ENCODE measurements at regions not wholly inside any gene's neighbourhood (a gene's known extent, or its start where the extent isn't known, plus 50 kb on each side); places are given as distances from the start of the nearest gene placed in this dataset.

GRCh38 chr13:24066405-24067295, 93.9 kb upstream of the SPATA13 start:
- in situ Hi-C loops (cut with MboI; ENCODE audit: low pct_unique_long_range_greater_than_20kb, low sequenced_read_pairs), result no loop called here
- DNase-seq, result no peak

GRCh38 chr13:24068472-24068871, 92.0 kb upstream of the SPATA13 start:
- DNase-seq, result no peak
- in situ Hi-C loops (cut with MboI; ENCODE audit: low pct_unique_long_range_greater_than_20kb, low sequenced_read_pairs), result no loop called here

GRCh38 chr13:24071016-24071415, 89.5 kb upstream of the SPATA13 start:
- in situ Hi-C loops (cut with MboI; ENCODE audit: low pct_unique_long_range_greater_than_20kb, low sequenced_read_pairs), result no loop called here
- DNase-seq, result no peak

- DNase-seq, result no peak
- in situ Hi-C loops (cut with MboI; ENCODE audit: low pct_unique_long_range_greater_than_20kb, low sequenced_read_pairs), result no loop called here
Measured at GRCh38 chr13:24071423-24072075, 89.0 kb upstream of the SPATA13 start.

- in situ Hi-C loops (cut with MboI; ENCODE audit: low pct_unique_long_range_greater_than_20kb, low sequenced_read_pairs), result no loop called here
- no peak for DNase-seq
Measured at GRCh38 chr13:24073657-24074056, 86.9 kb upstream of the SPATA13 start.

- in situ Hi-C loops (cut with MboI; ENCODE audit: low pct_unique_long_range_greater_than_20kb, low sequenced_read_pairs), result no loop called here
- peak; percentile 76 for DNase-seq
Measured at GRCh38 chr13:24074678-24075077, 85.8 kb upstream of the SPATA13 start.

- DNase-seq, result no peak
- in situ Hi-C loops (cut with MboI; ENCODE audit: low pct_unique_long_range_greater_than_20kb, low sequenced_read_pairs), result no loop called here
Measured at GRCh38 chr13:24075137-24075975, 85.2 kb upstream of the SPATA13 start.

- in situ Hi-C loops (cut with MboI; ENCODE audit: low pct_unique_long_range_greater_than_20kb, low sequenced_read_pairs), result no loop called here
- DNase-seq, result no peak
Measured at GRCh38 chr13:24076109-24076508, 84.4 kb upstream of the SPATA13 start.

GRCh38 chr13:24076636-24077035, 83.9 kb upstream of the SPATA13 start:
- DNase-seq, result no peak
- in situ Hi-C loops (cut with MboI; ENCODE audit: low pct_unique_long_range_greater_than_20kb, low sequenced_read_pairs), result no loop called here

GRCh38 chr13:24080134-24080533, 80.4 kb upstream of the SPATA13 start:
- no peak for DNase-seq
- in situ Hi-C loops (cut with MboI; ENCODE audit: low pct_unique_long_range_greater_than_20kb, low sequenced_read_pairs), result no loop called here

- in situ Hi-C loops (cut with MboI; ENCODE audit: low pct_unique_long_range_greater_than_20kb, low sequenced_read_pairs), result no loop called here
- no peak for DNase-seq
Measured at GRCh38 chr13:24081387-24081786, 79.1 kb upstream of the SPATA13 start.

- in situ Hi-C loops (cut with MboI; ENCODE audit: low pct_unique_long_range_greater_than_20kb, low sequenced_read_pairs), result no loop called here
- DNase-seq, result no peak
Measured at GRCh38 chr13:24083141-24083540, 77.4 kb upstream of the SPATA13 start.

- DNase-seq, result no peak
- in situ Hi-C loops (cut with MboI; ENCODE audit: low pct_unique_long_range_greater_than_20kb, low sequenced_read_pairs), result no loop called here
Measured at GRCh38 chr13:24083722-24084421, 76.6 kb upstream of the SPATA13 start.

GRCh38 chr13:24085662-24086061, 74.9 kb upstream of the SPATA13 start:
- in situ Hi-C loops (cut with MboI; ENCODE audit: low pct_unique_long_range_greater_than_20kb, low sequenced_read_pairs), result no loop called here
- DNase-seq, result no peak

GRCh38 chr13:24086642-24087041, 73.9 kb upstream of the SPATA13 start:
- in situ Hi-C loops (cut with MboI; ENCODE audit: low pct_unique_long_range_greater_than_20kb, low sequenced_read_pairs), result no loop called here
- no peak for DNase-seq

- in situ Hi-C loops (cut with MboI; ENCODE audit: low pct_unique_long_range_greater_than_20kb, low sequenced_read_pairs), result no loop called here
- no peak for DNase-seq
Measured at GRCh38 chr13:24087605-24088225, 72.8 kb upstream of the SPATA13 start.

- no peak for DNase-seq
- in situ Hi-C loops (cut with MboI; ENCODE audit: low pct_unique_long_range_greater_than_20kb, low sequenced_read_pairs), result no loop called here
Measured at GRCh38 chr13:24090049-24090448, 70.5 kb upstream of the SPATA13 start.

GRCh38 chr13:24091080-24091479, 69.4 kb upstream of the SPATA13 start:
- no peak for DNase-seq
- in situ Hi-C loops (cut with MboI; ENCODE audit: low pct_unique_long_range_greater_than_20kb, low sequenced_read_pairs), result no loop called here

- no peak for DNase-seq
- in situ Hi-C loops (cut with MboI; ENCODE audit: low pct_unique_long_range_greater_than_20kb, low sequenced_read_pairs), result no loop called here
Measured at GRCh38 chr13:24092108-24092507, 68.4 kb upstream of the SPATA13 start.

Data from KBM-7 (cell line).